Occipital lobe (tissue), 1 donor: ENCODE measurements at regions not wholly inside any gene's neighbourhood (a gene's known extent, or its start where the extent isn't known, plus 50 kb on each side); places are given as distances from the start of the nearest gene placed in this dataset. TPM values are rescaled to one million over a fixed set of nuclear protein-coding genes. Genes with fewer than 3 reads are reported as not detected.

Experiments used
- small RNA-seq: library from RNA; depleted of rRNA; stranded (forward); fragments of <200 nt; gene quantifications from one replicate; pipeline ENCODE3, GENCODE V24; 2014

Small RNAs in the stretch of these regions (small RNA-seq; reads per million reads assigned to genes)
- gene AC023232.1: not detected
